ENCODE measurements at regions not wholly inside any gene's neighbourhood (a gene's known extent, or its start where the extent isn't known, plus 50 kb on each side); places are given as distances from the start of the nearest gene placed in this dataset.

- TF ChIP-seq CTCF (IDR thresholded peaks at IDR 0.05), result no peak
- no peak for TF ChIP-seq SIN3A (IDR thresholded peaks at IDR 0.05; ENCODE audit: borderline replicate concordance, insufficient read depth, low read depth, low read length)
- no peak for TF ChIP-seq POLR2AphosphoS5 (IDR thresholded peaks at IDR 0.05; ENCODE audit: low read depth, low read length)
Measured at GRCh38 chr4:87919941-87920340, 55.6 kb upstream of the SPP1 start.

Data from Panc1 (cell line).